HepG2 (cell line): ENCODE measurements at regions not wholly inside any gene's neighbourhood (a gene's known extent, or its start where the extent isn't known, plus 50 kb on each side); places are given as distances from the start of the nearest gene placed in this dataset.

Source experiments
- ATAC-seq: fragments of 200-7000 bp; cut with Tn5 transposase; 3 replicates; pipeline ENCODE4 v1.9.1; 2020; ENCODE audit warnings: mild to moderate bottlenecking, moderate library complexity
- BruUV-seq: library from RNA; stranded (reverse); fragments of 400-500 nt; replicated peaks from 2 replicates; lab custom pipeline; 2021; lab: Mats Ljungman, UMichigan
- CTCF ChIA-PET: fragments of 300-600 bp; formaldehyde crosslinking; extraction: SDS; loops from one replicate; lab custom pipeline; 2021; ENCODE audit warnings: low total read pairs, inconsistent platforms, low intra/inter-chr PET ratio; lab: Yijun Ruan, JAX
- POLR2A ChIA-PET: fragments of 350-600 bp; sonication (Branson Sonifier 250); formaldehyde crosslinking; loops from one replicate; lab custom pipeline; 2020; ENCODE audit warnings: antibody characterized with exemption, inconsistent platforms; lab: Yijun Ruan, JAX
- DNase-seq: peaks from one replicate; pipeline ENCODE4 v3.0.0-alpha.2; 2015; ENCODE audit warnings: low spot score
- FAIRE-seq: peaks from 3 replicates; lab custom pipeline; 2011; peaks lifted over from hg19 to GRCh38; lab: Jason Lieb, UNC
- H2AFZ ChIP-seq: one replicate; pipeline ENCODE4 v1.6.1; 2011; ENCODE audit warnings: low read length, inconsistent platforms
- H3K27ac ChIP-seq: fragments of 300-600 bp; 3 replicates; pipeline ENCODE4 v1.8.0; 2011; ENCODE audit warnings: mixed run types, mild to moderate bottlenecking, mixed read lengths, low read length, inconsistent platforms; ENCODE audit not compliant: insufficient read depth; ENCODE audit errors: extremely low read length
- H3K27me3 ChIP-seq, 2 experiments: fragments of 200-600 bp in 1 of 2; 2 replicates in 1 of 2; 3 replicates in 1 of 2; pipeline versions ENCODE4 v1.6.0 to v1.8.0; 2011; ENCODE audit warnings: low read length in 2 of 2, mild to moderate bottlenecking in 2 of 2, moderate library complexity in 2 of 2, inconsistent platforms in 1 of 2; ENCODE audit not compliant: insufficient read depth in 2 of 2, control insufficient read depth in 1 of 2
- H3K36me3 ChIP-seq, 2 experiments: fragments of 200-600 bp in 1 of 2; replicated peaks in 1 of 2; 2 replicates in 1 of 2; 3 replicates in 1 of 2; pipeline versions ENCODE4 v1.5.1 to v1.8.0; 2011; ENCODE audit warnings: low read length in 2 of 2, inconsistent platforms in 1 of 2; ENCODE audit not compliant: insufficient read depth in 2 of 2, control insufficient read depth in 1 of 2
- H3K4me1 ChIP-seq: 2 replicates; pipeline ENCODE4 v1.5.1; 2012; ENCODE audit warnings: low read length, inconsistent platforms; ENCODE audit not compliant: insufficient read depth
- H3K4me2 ChIP-seq: 2 replicates; pipeline ENCODE4 v1.6.0; 2011; ENCODE audit warnings: low read depth, low read length, inconsistent platforms
- H3K4me3 ChIP-seq, 3 experiments: fragments of 200-600 bp in 1 of 3; sonication (generic), shearing (Covaris generic) in 1 of 3; replicated peaks in 1 of 3; 2 replicates each; pipeline ENCODE4 v1.5.1; 2011 to 2016; ENCODE audit warnings: low read length in 3 of 3, inconsistent platforms in 2 of 3, low read depth in 2 of 3, mild to moderate bottlenecking in 2 of 3, control low read depth in 1 of 3, mixed read lengths in 1 of 3; ENCODE audit not compliant: insufficient read depth in 1 of 3
- H3K79me2 ChIP-seq: one replicate; pipeline ENCODE4 v1.6.1; 2011; ENCODE audit warnings: low read length, inconsistent platforms; ENCODE audit not compliant: insufficient read depth
- H3K9ac ChIP-seq: 2 replicates; pipeline ENCODE4 v1.6.0; 2011; ENCODE audit warnings: mild to moderate bottlenecking, low read depth, low read length, inconsistent platforms; ENCODE audit not compliant: insufficient read depth
- H3K9me3 ChIP-seq: 2 replicates; pipeline ENCODE4 v1.5.1; 2012; ENCODE audit warnings: mild to moderate bottlenecking, low read length
- H4K20me1 ChIP-seq: 2 replicates; pipeline ENCODE4 v1.6.0; 2011; ENCODE audit warnings: inconsistent platforms, mild to moderate bottlenecking, low read length, moderate library complexity; ENCODE audit not compliant: insufficient read depth
- HOXD1 ChIP-seq: sonication (generic); formaldehyde crosslinking; IDR thresholded peaks from 2 replicates; pipeline ENCODE4 v1.5.0; 2020; ENCODE audit warnings: missing genetic modification reagents
- KDM5A ChIP-seq: fragments of 200-600 bp; sonication (generic); IDR thresholded peaks from 2 replicates; pipeline ENCODE4 v1.7.0; 2018; ENCODE audit warnings: antibody characterized with exemption, mild to moderate bottlenecking, low read length, borderline replicate concordance
- PHB2 ChIP-seq: fragments of 450-650 bp; IDR thresholded peaks from 2 replicates; pipeline ENCODE4 v1.6.1; 2018; ENCODE audit not compliant: partially characterized antibody
- RAD51 ChIP-seq: fragments of 450-650 bp; IDR thresholded peaks from 2 replicates; pipeline ENCODE4 v1.6.1; 2016; ENCODE audit warnings: borderline replicate concordance
- RBM39 ChIP-seq: fragments of 200-400 bp; formaldehyde crosslinking; IDR thresholded peaks from one replicate; pipeline ENCODE4 v1.6.1; 2018; ENCODE audit warnings: antibody characterized with exemption, mild to moderate bottlenecking, low read depth, low read length; ENCODE audit not compliant: poor library complexity, severe bottlenecking
- ZBTB1 ChIP-seq: sonication (generic); formaldehyde crosslinking; IDR thresholded peaks from 2 replicates; pipeline ENCODE4 v1.4.0; 2020; ENCODE audit warnings: missing genetic modification reagents, borderline replicate concordance
- ZFP62 ChIP-seq: sonication (generic); formaldehyde crosslinking; IDR thresholded peaks from 2 replicates; pipeline ENCODE4 v1.4.0; 2020; ENCODE audit warnings: missing genetic modification reagents
- ZNF143 ChIP-seq: sonication (generic); formaldehyde crosslinking; IDR thresholded peaks from 2 replicates; pipeline ENCODE4 v1.4.0; 2020; ENCODE audit warnings: missing genetic modification reagents
- ZNF354B ChIP-seq: sonication (generic); formaldehyde crosslinking; IDR thresholded peaks from 2 replicates; pipeline ENCODE4 v1.8.0; 2022; ENCODE audit warnings: mild to moderate bottlenecking, missing genetic modification reagents
- ZNF460 ChIP-seq: sonication (generic); formaldehyde crosslinking; IDR thresholded peaks from 2 replicates; pipeline ENCODE4 v1.5.1; 2020; ENCODE audit warnings: missing genetic modification reagents, mild to moderate bottlenecking, borderline replicate concordance
- ZNF547 ChIP-seq: sonication (generic); formaldehyde crosslinking; IDR thresholded peaks from 2 replicates; pipeline ENCODE4 v1.5.1; 2020; ENCODE audit warnings: mild to moderate bottlenecking, missing genetic modification reagents
- ZNF780A ChIP-seq: sonication (generic); formaldehyde crosslinking; IDR thresholded peaks from 2 replicates; pipeline ENCODE4 v1.8.0; 2022; ENCODE audit warnings: mild to moderate bottlenecking, missing genetic modification reagents, moderate library complexity
- WGBS: methylation state at CpG from one replicate; pipeline ENCODE4 v1.1.6; 2017; ENCODE audit warnings: low lambda C conversion rate; 5-methylcytosine and 5-hydroxymethylcytosine counted together
- in situ Hi-C: cut with HindIII; loops from 2 replicates; pipeline ENCODE4 v1.10.0; 2017; ENCODE audit warnings: low pct_unique_long_range_greater_than_20kb; ENCODE audit not compliant: extremely low pct_ligation_motif_present
- intact Hi-C: fragments of 100-400 bp; cut with micrococcal nuclease; formaldehyde crosslinking; loops from one replicate; pipeline ENCODE4 v1.10.0; 2022; ENCODE audit not compliant: unreplicated experiment
- TF ChIP-seq, protein P1 (sequence below): sonication (generic); formaldehyde crosslinking; IDR thresholded peaks from 2 replicates; pipeline ENCODE4 v1.4.0; 2020; ENCODE audit warnings: missing genetic modification reagents
- TF ChIP-seq, protein P2 (sequence below): sonication (generic); formaldehyde crosslinking; IDR thresholded peaks from 2 replicates; pipeline ENCODE4 v1.4.0; 2020; ENCODE audit warnings: missing genetic modification reagents, borderline replicate concordance
- TF ChIP-seq, protein P3 (sequence below): IDR thresholded peaks from 2 replicates; pipeline ENCODE4 v1.6.1; 2016; ENCODE audit warnings: low read depth
- TF ChIP-seq, protein P4 (sequence below): sonication (generic); formaldehyde crosslinking; IDR thresholded peaks from 2 replicates; pipeline ENCODE4 v1.4.0; 2020; ENCODE audit warnings: missing genetic modification reagents, mild to moderate bottlenecking, borderline replicate concordance

DNA sequence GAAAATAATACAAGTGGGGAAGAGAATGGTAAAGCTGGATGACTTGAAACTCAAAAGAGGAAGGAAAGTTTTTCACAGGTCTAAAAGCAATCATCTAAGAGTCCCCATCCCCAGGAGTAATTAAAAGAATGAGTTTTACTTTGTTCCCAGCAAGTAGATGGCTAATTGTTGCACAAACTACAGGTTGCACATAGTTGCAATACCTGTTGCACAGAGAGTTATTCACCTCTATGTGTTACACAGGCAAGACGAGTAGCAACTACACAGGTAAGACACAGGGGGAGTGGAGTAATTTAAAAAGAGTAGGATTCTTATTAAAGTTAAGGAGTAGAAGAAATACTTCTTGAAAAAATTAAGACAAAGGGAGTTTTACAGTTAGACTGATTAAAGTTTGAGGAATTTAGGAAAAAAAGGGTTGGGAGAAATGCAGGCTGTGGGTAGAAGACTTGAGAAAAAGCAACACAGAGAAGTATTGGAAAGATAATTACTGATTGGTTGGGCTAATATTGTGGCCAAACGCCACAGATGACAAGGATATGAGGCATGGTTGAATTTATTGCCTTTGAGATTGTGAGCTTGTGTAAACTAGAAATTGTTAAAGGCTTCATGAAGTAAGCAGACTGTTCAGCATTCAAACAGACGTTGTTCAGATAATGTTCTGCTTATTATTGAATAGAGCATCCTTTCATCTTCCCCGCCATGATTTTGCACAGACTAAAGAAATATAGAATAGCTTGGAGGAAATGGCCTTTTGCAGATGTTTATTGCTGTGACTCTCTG, 699.3 kb downstream of the NR4A2 start:
- H2AFZ ChIP-seq = no peak overlapping the region
- H3K9ac ChIP-seq = no peak overlapping the region
- no peak overlapping the region for H3K27ac ChIP-seq
- ChIA-PET CTCF (no interaction called here), POLR2A (no interaction called here)
- H3K79me2 ChIP-seq = no peaks in the 10 kb centered on the region
- no peak for DNase-seq
- no peak overlapping the region for H3K4me3 ChIP-seq
- ATAC-seq = no peak
- BruUV-seq = no TSS peak
- no peaks in the 10 kb centered on the region for H4K20me1 ChIP-seq
- H3K27me3 ChIP-seq = no peaks in the 10 kb centered on the region
- no peaks in the 10 kb centered on the region for H3K4me1 ChIP-seq
- intact Hi-C loops (no loop called here), in situ Hi-C loops (no loop called here)
- H3K9me3 ChIP-seq = no peaks in the 10 kb centered on the region
- H3K4me2 ChIP-seq = no peak overlapping the region
- 2% methylated on average over 4 of the region's 4 CpGs for WGBS
- H3K36me3 ChIP-seq = no peaks in the 10 kb centered on the region
- FAIRE-seq = no peak
- TF ChIP-seq ZFP62 (CRISPR knock-in tag) = no peak
- TF ChIP-seq, protein P1, sequence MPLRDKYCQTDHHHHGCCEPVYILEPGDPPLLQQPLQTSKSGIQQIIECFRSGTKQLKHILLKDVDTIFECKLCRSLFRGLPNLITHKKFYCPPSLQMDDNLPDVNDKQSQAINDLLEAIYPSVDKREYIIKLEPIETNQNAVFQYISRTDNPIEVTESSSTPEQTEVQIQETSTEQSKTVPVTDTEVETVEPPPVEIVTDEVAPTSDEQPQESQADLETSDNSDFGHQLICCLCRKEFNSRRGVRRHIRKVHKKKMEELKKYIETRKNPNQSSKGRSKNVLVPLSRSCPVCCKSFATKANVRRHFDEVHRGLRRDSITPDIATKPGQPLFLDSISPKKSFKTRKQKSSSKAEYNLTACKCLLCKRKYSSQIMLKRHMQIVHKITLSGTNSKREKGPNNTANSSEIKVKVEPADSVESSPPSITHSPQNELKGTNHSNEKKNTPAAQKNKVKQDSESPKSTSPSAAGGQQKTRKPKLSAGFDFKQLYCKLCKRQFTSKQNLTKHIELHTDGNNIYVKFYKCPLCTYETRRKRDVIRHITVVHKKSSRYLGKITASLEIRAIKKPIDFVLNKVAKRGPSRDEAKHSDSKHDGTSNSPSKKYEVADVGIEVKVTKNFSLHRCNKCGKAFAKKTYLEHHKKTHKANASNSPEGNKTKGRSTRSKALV (CRISPR knock-in tag) = no peak
- no peak for TF ChIP-seq ZNF143 (CRISPR knock-in tag)
- TF ChIP-seq ZBTB1 (CRISPR knock-in tag) = no peak
- TF ChIP-seq, protein P2, sequence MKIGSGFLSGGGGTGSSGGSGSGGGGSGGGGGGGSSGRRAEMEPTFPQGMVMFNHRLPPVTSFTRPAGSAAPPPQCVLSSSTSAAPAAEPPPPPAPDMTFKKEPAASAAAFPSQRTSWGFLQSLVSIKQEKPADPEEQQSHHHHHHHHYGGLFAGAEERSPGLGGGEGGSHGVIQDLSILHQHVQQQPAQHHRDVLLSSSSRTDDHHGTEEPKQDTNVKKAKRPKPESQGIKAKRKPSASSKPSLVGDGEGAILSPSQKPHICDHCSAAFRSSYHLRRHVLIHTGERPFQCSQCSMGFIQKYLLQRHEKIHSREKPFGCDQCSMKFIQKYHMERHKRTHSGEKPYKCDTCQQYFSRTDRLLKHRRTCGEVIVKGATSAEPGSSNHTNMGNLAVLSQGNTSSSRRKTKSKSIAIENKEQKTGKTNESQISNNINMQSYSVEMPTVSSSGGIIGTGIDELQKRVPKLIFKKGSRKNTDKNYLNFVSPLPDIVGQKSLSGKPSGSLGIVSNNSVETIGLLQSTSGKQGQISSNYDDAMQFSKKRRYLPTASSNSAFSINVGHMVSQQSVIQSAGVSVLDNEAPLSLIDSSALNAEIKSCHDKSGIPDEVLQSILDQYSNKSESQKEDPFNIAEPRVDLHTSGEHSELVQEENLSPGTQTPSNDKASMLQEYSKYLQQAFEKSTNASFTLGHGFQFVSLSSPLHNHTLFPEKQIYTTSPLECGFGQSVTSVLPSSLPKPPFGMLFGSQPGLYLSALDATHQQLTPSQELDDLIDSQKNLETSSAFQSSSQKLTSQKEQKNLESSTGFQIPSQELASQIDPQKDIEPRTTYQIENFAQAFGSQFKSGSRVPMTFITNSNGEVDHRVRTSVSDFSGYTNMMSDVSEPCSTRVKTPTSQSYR (CRISPR knock-in tag) = no peak
- TF ChIP-seq ZNF460 (CRISPR knock-in tag) = no peak
- no peak for TF ChIP-seq ZNF780A (CRISPR knock-in tag)
- no peak for TF ChIP-seq KDM5A
- no peak for TF ChIP-seq HOXD1 (CRISPR knock-in tag)
- no peak for TF ChIP-seq PHB2
- TF ChIP-seq RAD51 = no peak
- TF ChIP-seq, protein P3, sequence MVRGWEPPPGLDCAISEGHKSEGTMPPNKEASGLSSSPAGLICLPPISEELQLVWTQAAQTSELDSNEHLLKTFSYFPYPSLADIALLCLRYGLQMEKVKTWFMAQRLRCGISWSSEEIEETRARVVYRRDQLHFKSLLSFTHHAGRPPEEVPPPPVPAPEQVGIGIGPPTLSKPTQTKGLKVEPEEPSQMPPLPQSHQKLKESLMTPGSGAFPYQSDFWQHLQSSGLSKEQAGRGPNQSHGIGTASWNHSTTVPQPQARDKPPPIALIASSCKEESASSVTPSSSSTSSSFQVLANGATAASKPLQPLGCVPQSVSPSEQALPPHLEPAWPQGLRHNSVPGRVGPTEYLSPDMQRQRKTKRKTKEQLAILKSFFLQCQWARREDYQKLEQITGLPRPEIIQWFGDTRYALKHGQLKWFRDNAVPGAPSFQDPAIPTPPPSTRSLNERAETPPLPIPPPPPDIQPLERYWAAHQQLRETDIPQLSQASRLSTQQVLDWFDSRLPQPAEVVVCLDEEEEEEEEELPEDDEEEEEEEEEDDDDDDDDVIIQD (CRISPR knock-in tag) = no peak
- TF ChIP-seq ZNF354B (CRISPR knock-in tag) = no peak
- TF ChIP-seq RBM39 = no peak
- no peak for TF ChIP-seq ZNF547 (CRISPR knock-in tag)
- TF ChIP-seq, protein P4, sequence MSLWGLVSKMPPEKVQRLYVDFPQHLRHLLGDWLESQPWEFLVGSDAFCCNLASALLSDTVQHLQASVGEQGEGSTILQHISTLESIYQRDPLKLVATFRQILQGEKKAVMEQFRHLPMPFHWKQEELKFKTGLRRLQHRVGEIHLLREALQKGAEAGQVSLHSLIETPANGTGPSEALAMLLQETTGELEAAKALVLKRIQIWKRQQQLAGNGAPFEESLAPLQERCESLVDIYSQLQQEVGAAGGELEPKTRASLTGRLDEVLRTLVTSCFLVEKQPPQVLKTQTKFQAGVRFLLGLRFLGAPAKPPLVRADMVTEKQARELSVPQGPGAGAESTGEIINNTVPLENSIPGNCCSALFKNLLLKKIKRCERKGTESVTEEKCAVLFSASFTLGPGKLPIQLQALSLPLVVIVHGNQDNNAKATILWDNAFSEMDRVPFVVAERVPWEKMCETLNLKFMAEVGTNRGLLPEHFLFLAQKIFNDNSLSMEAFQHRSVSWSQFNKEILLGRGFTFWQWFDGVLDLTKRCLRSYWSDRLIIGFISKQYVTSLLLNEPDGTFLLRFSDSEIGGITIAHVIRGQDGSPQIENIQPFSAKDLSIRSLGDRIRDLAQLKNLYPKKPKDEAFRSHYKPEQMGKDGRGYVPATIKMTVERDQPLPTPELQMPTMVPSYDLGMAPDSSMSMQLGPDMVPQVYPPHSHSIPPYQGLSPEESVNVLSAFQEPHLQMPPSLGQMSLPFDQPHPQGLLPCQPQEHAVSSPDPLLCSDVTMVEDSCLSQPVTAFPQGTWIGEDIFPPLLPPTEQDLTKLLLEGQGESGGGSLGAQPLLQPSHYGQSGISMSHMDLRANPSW = no peak
